Glutamatergic neuron (in vitro differentiated cells): ENCODE measurements at regions not wholly inside any gene's neighbourhood (a gene's known extent, or its start where the extent isn't known, plus 50 kb on each side); places are given as distances from the start of the nearest gene placed in this dataset.

ENCODE experiments used
- DNase-seq: peaks from one replicate; pipeline ENCODE4 v3.0.0; 2022
- H3K27ac Mint-ChIP-seq: one replicate; pipeline ENCODE4 v1.8.0; 2020; ENCODE audit warnings: mild to moderate bottlenecking, mixed read lengths, inconsistent platforms; ENCODE audit not compliant: unreplicated experiment
- H3K27me3 Mint-ChIP-seq: one replicate; pipeline ENCODE4 v1.8.0; 2020; ENCODE audit warnings: mild to moderate bottlenecking, moderate library complexity, mixed read lengths, inconsistent platforms; ENCODE audit not compliant: unreplicated experiment
- H3K36me3 Mint-ChIP-seq: one replicate; pipeline ENCODE4 v1.8.0; 2020; ENCODE audit warnings: mild to moderate bottlenecking, mixed read lengths, inconsistent platforms; ENCODE audit not compliant: unreplicated experiment
- H3K4me1 Mint-ChIP-seq: one replicate; pipeline ENCODE4 v1.8.0; 2020; ENCODE audit warnings: mild to moderate bottlenecking, low read depth, mixed read lengths, inconsistent platforms; ENCODE audit not compliant: unreplicated experiment
- H3K4me3 Mint-ChIP-seq: one replicate; pipeline ENCODE4 v1.8.0; 2020; ENCODE audit warnings: mild to moderate bottlenecking, mixed read lengths, inconsistent platforms; ENCODE audit not compliant: unreplicated experiment
- H3K9me3 Mint-ChIP-seq: one replicate; pipeline ENCODE4 v1.8.0; 2020; ENCODE audit warnings: mild to moderate bottlenecking, moderate library complexity, mixed read lengths, inconsistent platforms; ENCODE audit not compliant: unreplicated experiment
- TF ChIP-seq, protein P1 (sequence below): fragments of 200-600 bp; sonication (generic); IDR thresholded peaks from one replicate; pipeline ENCODE4 v1.5.0; 2021; ENCODE audit not compliant: partially characterized antibody, unreplicated experiment

DNA sequence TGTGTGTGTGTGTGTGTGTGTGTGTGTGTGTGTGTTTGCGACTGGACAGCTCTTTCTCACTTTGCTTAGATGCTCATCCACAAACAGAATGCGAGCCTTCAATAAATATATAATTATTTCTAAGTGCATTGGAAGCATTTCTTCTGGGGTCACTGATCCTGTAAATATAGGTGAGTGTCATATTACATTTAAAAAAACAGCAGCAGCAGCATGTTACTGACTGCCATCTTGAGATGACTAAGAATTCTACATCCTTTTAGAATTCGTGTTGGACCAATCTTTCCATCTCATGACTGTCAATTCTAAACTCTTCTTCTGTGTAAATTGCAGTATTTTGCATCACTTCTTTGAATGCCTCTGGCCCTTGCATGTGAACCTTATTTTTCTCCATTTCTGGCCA lies 238.0 kb upstream of the DDI1 start:
- H3K27ac Mint-ChIP-seq = no peak overlapping the region
- no peaks in the 10 kb centered on the region for H3K27me3 Mint-ChIP-seq
- no peak overlapping the region for H3K4me3 Mint-ChIP-seq
- peaks cover 5% of the 10 kb centered on the region for H3K9me3 Mint-ChIP-seq
- H3K4me1 Mint-ChIP-seq = peaks cover 30% of the 10 kb centered on the region
- DNase-seq = no peak
- no peaks in the 10 kb centered on the region for H3K36me3 Mint-ChIP-seq
- TF ChIP-seq, protein P1, sequence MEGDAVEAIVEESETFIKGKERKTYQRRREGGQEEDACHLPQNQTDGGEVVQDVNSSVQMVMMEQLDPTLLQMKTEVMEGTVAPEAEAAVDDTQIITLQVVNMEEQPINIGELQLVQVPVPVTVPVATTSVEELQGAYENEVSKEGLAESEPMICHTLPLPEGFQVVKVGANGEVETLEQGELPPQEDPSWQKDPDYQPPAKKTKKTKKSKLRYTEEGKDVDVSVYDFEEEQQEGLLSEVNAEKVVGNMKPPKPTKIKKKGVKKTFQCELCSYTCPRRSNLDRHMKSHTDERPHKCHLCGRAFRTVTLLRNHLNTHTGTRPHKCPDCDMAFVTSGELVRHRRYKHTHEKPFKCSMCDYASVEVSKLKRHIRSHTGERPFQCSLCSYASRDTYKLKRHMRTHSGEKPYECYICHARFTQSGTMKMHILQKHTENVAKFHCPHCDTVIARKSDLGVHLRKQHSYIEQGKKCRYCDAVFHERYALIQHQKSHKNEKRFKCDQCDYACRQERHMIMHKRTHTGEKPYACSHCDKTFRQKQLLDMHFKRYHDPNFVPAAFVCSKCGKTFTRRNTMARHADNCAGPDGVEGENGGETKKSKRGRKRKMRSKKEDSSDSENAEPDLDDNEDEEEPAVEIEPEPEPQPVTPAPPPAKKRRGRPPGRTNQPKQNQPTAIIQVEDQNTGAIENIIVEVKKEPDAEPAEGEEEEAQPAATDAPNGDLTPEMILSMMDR = no peak

DNA sequence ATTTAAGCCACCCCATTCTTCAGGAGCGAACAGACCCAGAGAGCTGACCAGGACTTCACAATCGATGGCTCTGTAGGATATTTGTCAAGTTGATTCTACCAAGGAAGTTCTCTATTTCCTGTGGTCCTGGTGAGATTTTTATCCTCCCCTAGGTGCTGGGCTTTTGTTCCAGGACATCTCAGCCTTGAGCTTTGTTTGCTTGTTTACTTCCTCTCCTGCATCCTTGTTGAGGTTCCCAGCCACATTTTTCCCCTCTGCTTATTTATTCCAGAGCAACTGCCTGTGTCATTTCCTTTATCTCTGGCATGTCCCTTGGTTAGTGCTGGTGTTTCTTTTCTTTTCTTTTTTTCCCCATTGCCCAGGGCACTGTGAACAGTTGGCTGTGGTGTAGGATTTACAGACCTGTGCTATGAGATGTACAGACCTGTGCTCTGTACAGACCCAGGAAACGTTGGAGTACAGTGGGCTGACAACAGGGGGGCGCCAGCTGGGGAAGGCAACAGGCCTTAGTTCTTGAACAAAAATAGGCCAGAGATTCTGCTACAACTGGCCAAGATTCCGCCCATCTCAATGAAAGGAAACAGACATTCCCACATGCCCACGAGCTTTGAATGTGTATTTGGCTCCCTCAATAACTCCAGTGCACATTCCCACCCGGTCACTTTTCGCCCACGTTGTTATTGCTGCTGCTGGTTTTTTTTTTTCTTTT lies 235.9 kb upstream of the DDI1 start:
- TF ChIP-seq, protein P1 = no peak
- H3K27me3 Mint-ChIP-seq = peaks cover 2% of the 10 kb centered on the region
- H3K4me3 Mint-ChIP-seq = no peak overlapping the region
- DNase-seq = peak; percentile 23
- peaks cover 5% of the 10 kb centered on the region for H3K9me3 Mint-ChIP-seq
- H3K36me3 Mint-ChIP-seq = no peaks in the 10 kb centered on the region
- H3K4me1 Mint-ChIP-seq = peaks cover 28% of the 10 kb centered on the region
- H3K27ac Mint-ChIP-seq = peak overlapping the region; percentile 25

DNA sequence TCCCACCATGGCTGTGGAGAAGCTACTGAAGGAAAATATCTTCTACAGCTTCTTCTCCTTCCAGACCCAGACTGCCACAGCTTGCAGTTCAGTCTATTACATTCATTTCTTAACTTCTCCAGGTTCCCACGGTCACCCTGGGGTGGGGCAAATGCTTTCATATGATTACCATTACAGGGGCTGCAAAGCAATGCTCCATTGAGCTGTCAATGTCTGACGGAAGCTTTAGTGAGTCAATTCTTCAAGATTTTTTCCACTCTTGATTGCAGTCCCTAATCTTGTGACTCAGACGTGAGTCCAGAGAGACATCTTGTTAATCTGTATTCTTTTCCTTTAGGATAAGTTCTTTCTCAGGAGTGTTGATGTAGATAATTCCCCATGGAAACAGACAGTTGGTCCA lies 233.4 kb upstream of the DDI1 start:
- H3K4me3 Mint-ChIP-seq = no peak overlapping the region
- peaks cover 2% of the 10 kb centered on the region for H3K27me3 Mint-ChIP-seq
- peaks cover 12% of the 10 kb centered on the region for H3K4me1 Mint-ChIP-seq
- H3K36me3 Mint-ChIP-seq = no peaks in the 10 kb centered on the region
- DNase-seq = no peak
- no peak overlapping the region for H3K27ac Mint-ChIP-seq
- TF ChIP-seq, protein P1 = no peak
- H3K9me3 Mint-ChIP-seq = no peaks in the 10 kb centered on the region

DNA sequence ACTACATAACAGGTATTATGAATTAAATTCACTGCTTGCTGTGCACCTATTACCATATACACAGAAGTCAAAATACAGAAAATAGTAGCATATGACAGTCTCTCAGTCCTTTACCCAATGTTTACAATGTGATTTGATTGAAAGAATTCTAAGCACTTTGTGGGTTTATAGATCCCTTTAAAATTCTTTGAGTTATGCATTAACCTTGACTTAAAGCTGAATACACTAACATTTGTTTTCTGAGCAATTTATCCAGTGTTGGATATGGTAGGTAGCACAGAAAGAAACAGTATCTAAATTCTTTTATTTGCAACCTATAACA lies 230.8 kb upstream of the DDI1 start:
- H3K27ac Mint-ChIP-seq = no peak overlapping the region
- no peaks in the 10 kb centered on the region for H3K36me3 Mint-ChIP-seq
- H3K27me3 Mint-ChIP-seq = peaks cover 5% of the 10 kb centered on the region
- no peaks in the 10 kb centered on the region for H3K9me3 Mint-ChIP-seq
- H3K4me3 Mint-ChIP-seq = no peak overlapping the region
- DNase-seq = no peak
- TF ChIP-seq, protein P1 = no peak
- H3K4me1 Mint-ChIP-seq = peaks cover 13% of the 10 kb centered on the region

DNA sequence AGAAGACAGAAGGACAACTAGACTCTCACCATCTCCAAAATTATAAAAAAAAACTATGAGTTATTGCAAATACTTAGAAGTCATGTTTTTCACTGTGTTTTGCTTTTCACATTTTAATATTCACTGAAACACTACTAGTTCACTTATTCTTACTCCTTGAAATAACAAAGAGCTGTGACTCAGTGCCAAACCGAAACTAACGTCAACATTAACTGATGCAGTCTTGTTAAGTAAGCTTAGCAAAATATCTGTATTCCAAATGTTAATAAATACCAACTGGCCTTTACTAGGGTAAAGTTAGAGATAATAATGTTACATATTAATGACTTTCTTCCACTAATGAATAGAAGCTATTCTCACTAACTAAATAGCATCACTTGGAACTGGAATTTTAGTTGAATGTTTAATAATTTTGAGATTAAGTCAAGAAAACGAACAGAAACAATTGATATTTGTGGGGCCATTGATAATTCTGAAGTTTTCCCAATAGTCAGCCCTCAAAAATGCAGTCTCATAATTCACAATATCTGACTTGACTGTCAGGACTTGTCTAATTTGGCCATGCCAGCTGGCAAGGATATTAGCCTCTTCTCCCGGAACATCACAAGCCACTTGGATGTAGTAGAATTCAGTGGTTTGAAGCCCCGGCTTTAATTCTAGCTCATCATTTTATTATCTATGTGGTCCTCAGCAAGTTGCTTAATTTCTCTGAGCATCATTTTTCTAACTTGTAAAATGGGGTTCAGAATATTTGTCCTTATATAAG lies 230.1 kb upstream of the DDI1 start:
- TF ChIP-seq, protein P1 = no peak
- DNase-seq = no peak
- H3K27me3 Mint-ChIP-seq = peaks cover 5% of the 10 kb centered on the region
- H3K36me3 Mint-ChIP-seq = no peaks in the 10 kb centered on the region
- peaks cover 15% of the 10 kb centered on the region for H3K4me1 Mint-ChIP-seq
- peaks cover 3% of the 10 kb centered on the region for H3K9me3 Mint-ChIP-seq
- H3K4me3 Mint-ChIP-seq = no peak overlapping the region
- H3K27ac Mint-ChIP-seq = no peak overlapping the region
